DOHH2 (cell line): ENCODE measurements at regions not wholly inside any gene's neighbourhood (a gene's known extent, or its start where the extent isn't known, plus 50 kb on each side); places are given as distances from the start of the nearest gene placed in this dataset.

Experiments used
- EZH2phosphoT487 ChIP-seq: fragments of 200-600 bp; sonication (generic); IDR thresholded peaks from 2 replicates; pipeline ENCODE4 v1.6.1; 2017; ENCODE audit warnings: borderline replicate concordance, mild to moderate bottlenecking, antibody characterized with exemption, low read length, moderate library complexity, mixed read lengths
- TF ChIP-seq, protein P1 (sequence below): fragments of 200-600 bp; sonication (generic); IDR thresholded peaks from one replicate; pipeline ENCODE4 v1.5.1; 2014; ENCODE audit warnings: antibody characterized with exemption, mild to moderate bottlenecking, low read depth, low read length; ENCODE audit not compliant: poor library complexity, severe bottlenecking

DNA sequence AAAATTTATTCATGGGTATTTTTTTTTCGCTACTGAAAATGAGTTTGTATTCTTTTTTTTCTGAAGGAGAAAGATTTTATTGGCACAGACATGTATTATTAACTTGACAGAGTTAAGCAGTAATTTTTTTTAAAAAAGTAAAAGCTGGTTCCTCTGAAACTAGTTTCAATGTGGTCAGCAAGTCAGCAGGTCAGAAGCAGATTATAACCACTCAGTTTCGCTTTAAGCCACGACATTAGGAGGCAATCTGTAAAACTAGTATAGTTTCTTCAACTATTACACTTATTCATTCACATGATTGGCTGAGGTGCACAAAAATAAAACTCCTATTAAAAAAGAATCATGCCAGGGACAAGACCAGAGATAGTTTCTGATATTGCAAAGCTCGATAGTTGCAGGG is 714.2 kb upstream of the PCDH7 start:
- TF ChIP-seq EZH2phosphoT487, result no peak
- TF ChIP-seq, protein P1, sequence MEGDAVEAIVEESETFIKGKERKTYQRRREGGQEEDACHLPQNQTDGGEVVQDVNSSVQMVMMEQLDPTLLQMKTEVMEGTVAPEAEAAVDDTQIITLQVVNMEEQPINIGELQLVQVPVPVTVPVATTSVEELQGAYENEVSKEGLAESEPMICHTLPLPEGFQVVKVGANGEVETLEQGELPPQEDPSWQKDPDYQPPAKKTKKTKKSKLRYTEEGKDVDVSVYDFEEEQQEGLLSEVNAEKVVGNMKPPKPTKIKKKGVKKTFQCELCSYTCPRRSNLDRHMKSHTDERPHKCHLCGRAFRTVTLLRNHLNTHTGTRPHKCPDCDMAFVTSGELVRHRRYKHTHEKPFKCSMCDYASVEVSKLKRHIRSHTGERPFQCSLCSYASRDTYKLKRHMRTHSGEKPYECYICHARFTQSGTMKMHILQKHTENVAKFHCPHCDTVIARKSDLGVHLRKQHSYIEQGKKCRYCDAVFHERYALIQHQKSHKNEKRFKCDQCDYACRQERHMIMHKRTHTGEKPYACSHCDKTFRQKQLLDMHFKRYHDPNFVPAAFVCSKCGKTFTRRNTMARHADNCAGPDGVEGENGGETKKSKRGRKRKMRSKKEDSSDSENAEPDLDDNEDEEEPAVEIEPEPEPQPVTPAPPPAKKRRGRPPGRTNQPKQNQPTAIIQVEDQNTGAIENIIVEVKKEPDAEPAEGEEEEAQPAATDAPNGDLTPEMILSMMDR, result no peak
